Adrenal gland (tissue), 5 donors: ENCODE measurements at regions not wholly inside any gene's neighbourhood (a gene's known extent, or its start where the extent isn't known, plus 50 kb on each side); places are given as distances from the start of the nearest gene placed in this dataset.

ENCODE experiments used
- CTCF ChIP-seq, 6 experiments: fragments of 450-650 bp in 4 of 6; fragments of 200-600 bp in 2 of 6; sonication (generic) in 1 of 6; IDR thresholded peaks; 1 replicate in 5 of 6; 2 replicates in 1 of 6; pipeline versions ENCODE4 v1.5.1 to v1.8.0; 2016 to 2021; ENCODE audit warnings: antibody characterized with exemption in 6 of 6, mild to moderate bottlenecking in 2 of 6, moderate library complexity in 1 of 6
- POLR2A ChIP-seq, 2 donors: fragments of 450-650 bp; IDR thresholded peaks; one replicate each; pipeline ENCODE4 v1.6.1; 2017; ENCODE audit warnings: antibody characterized with exemption in 2 of 2, mild to moderate bottlenecking in 2 of 2, moderate library complexity in 1 of 2
- donor health status: DM: no; HTN: no; CAD: no.

- no peak for TF ChIP-seq CTCF (IDR thresholded peaks at IDR 0.05)
- TF ChIP-seq POLR2A (IDR thresholded peaks at IDR 0.05): no peak
Measured at GRCh38 chr2:176658708-176659107, 389.5 kb downstream of the MTX2 start.
